ENCODE measurements at regions not wholly inside any gene's neighbourhood (a gene's known extent, or its start where the extent isn't known, plus 50 kb on each side); places are given as distances from the start of the nearest gene placed in this dataset.

GRCh38 chr5:20949636-20950035, 961.6 kb upstream of the CDH18 start:
- TF ChIP-seq EZH2 (IDR thresholded peaks at IDR 0.05; ENCODE audit: borderline replicate concordance, low read depth, low read length, severe bottlenecking) (no peak), CTCF (IDR thresholded peaks at IDR 0.05; ENCODE audit: borderline replicate concordance, extremely low read depth, low read length, poor library complexity, severe bottlenecking) (no peak)

All from DND-41 (cell line).